Fibroblast of villous mesenchyme (primary cell): ENCODE measurements at regions not wholly inside any gene's neighbourhood (a gene's known extent, or its start where the extent isn't known, plus 50 kb on each side); places are given as distances from the start of the nearest gene placed in this dataset.

Experiments
- DNase-seq: peaks from one replicate; pipeline ENCODE4 v3.0.0-alpha.2; 2010; ENCODE audit warnings: low read depth
- H3K4me3 ChIP-seq: 2 replicates; pipeline ENCODE4 v1.5.1; 2011; ENCODE audit warnings: low read depth, mild to moderate bottlenecking, low read length
- TF ChIP-seq, protein P1 (sequence below): IDR thresholded peaks from 2 replicates; pipeline ENCODE4 v1.5.1; 2012; ENCODE audit warnings: low read depth, mild to moderate bottlenecking, low read length; ENCODE audit not compliant: insufficient read depth

GRCh38 chr6:9347608-9348007 lies 912.3 kb upstream of the SLC35B3 start:
- H3K4me3 ChIP-seq: no peak overlapping the region
- DNase-seq: no peak
- TF ChIP-seq, protein P1, sequence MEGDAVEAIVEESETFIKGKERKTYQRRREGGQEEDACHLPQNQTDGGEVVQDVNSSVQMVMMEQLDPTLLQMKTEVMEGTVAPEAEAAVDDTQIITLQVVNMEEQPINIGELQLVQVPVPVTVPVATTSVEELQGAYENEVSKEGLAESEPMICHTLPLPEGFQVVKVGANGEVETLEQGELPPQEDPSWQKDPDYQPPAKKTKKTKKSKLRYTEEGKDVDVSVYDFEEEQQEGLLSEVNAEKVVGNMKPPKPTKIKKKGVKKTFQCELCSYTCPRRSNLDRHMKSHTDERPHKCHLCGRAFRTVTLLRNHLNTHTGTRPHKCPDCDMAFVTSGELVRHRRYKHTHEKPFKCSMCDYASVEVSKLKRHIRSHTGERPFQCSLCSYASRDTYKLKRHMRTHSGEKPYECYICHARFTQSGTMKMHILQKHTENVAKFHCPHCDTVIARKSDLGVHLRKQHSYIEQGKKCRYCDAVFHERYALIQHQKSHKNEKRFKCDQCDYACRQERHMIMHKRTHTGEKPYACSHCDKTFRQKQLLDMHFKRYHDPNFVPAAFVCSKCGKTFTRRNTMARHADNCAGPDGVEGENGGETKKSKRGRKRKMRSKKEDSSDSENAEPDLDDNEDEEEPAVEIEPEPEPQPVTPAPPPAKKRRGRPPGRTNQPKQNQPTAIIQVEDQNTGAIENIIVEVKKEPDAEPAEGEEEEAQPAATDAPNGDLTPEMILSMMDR: no peak

GRCh38 chr6:9346923-9347322 lies 911.6 kb upstream of the SLC35B3 start:
- TF ChIP-seq, protein P1: no peak
- DNase-seq: no peak
- no peak overlapping the region for H3K4me3 ChIP-seq

GRCh38 chr6:9335431-9335830 lies 900.1 kb upstream of the SLC35B3 start:
- DNase-seq: no peak
- H3K4me3 ChIP-seq: no peak overlapping the region
- TF ChIP-seq, protein P1: no peak

DNA sequence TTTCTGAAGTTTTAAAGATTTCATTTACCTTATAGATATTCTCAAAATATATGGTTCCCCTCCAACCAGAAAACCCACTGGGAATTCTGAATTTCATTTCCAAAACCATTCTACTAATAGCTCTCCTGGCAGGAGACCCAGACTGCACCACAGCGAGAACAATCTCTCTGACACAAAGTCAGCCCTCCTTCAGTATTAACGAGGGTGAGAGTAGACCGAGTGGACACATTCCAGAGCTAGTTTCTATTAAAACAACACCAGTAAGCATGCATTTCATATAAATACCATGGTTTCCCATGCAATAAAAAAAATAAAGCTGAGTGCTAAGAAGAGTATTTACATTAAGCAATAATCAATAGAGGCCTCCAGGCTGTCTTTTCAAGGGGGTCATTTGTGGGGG lies 899.6 kb upstream of the SLC35B3 start:
- no peak for DNase-seq
- H3K4me3 ChIP-seq: no peak overlapping the region
- TF ChIP-seq, protein P1: no peak

DNA sequence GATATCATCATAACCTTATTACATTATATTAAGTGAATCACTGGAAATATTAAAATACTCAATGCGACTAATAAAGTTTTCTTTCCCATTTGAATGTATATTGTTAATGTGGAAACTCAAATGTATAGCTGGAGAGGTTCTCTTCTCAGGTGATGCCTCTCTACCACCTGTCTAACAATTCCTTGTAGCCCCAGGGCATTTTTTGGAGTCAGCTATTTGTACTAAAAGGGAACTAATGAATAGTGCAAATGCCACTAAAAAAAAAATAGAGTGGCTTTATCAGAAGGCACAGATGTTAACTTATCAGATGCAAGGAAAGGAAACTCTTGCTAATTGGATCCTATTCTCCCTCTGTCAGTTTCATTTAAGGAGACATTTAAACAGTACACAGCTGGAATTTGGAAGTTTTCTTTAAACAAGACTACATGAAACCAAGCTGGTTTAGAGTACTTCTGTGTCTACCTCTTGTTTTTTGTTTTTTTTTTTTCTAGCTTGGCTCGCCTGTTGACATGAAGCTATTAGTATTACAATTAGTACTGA lies 897.0 kb upstream of the SLC35B3 start:
- no peak for DNase-seq
- TF ChIP-seq, protein P1: no peak

GRCh38 chr6:9316831-9317230 lies 881.5 kb upstream of the SLC35B3 start:
- TF ChIP-seq, protein P1: no peak
- no peak overlapping the region for H3K4me3 ChIP-seq
- DNase-seq: no peak

More for the DNA sequence above, 897.0 kb upstream of the SLC35B3 start:
- H3K4me3 ChIP-seq: no peak overlapping the region

DNA sequence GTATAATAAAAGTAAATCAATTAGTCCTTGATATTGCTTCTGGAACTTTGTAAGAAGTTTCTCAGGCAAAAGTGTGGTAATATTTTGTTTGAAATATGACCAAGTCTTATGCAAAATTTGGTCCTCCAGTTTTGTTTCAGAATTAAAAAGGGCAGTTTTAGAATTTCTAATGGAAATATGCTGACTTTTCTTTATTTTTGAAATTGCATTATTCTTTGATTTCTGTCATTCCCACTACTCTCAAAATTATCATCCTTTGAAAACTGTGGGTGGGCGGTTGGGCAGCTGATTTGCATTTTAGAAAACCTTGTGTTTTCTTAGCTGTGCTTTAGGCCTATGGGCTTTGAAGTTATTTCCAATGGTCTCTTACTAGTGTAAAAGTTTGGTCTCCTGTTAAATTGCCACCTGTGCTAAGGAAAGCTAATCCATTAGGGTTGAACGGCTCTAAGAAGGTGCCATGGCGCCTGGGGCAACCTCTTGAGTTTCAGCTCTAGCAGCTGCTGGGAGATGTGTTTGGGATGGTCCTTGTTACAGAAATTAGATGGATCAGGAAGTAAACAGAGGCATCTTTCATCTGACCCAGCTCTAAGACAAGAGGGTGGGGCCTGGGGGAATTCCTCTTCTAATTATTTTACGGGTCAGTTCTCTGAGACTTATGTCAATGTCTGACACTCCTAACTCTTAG lies 880.8 kb upstream of the SLC35B3 start:
- H3K4me3 ChIP-seq: no peak overlapping the region
- DNase-seq: no peak
- TF ChIP-seq, protein P1: no peak
